Natural killer cell (primary cell): ENCODE measurements at regions not wholly inside any gene's neighbourhood (a gene's known extent, or its start where the extent isn't known, plus 50 kb on each side); places are given as distances from the start of the nearest gene placed in this dataset.
"Not testable (repeated sequence)": the region's sequence is repeated elsewhere in the genome, so short reads cannot be mapped to it uniquely, and the experiment has no call there.

ENCODE experiments used
- ATAC-seq, 3 donors: fragments of 150-1000 bp in 2 of 3; fragments of 200-7000 bp in 1 of 3; cut with Tn5 transposase; 1 replicate in 1 of 3; 2 replicates in 2 of 3; pipeline ENCODE4 v1.10.0; 2021; ENCODE audit warnings: mild to moderate bottlenecking in 2 of 3, moderate library complexity in 2 of 3
- DNase-seq, 2 donors: peaks; one replicate each; pipeline versions ENCODE4 v3.0.0 to v3.0.0-alpha.2; 2013 to 2021; ENCODE audit warnings: mixed read lengths in 1 of 2
- H3K27ac ChIP-seq: one replicate; pipeline ENCODE4 v1.5.1; 2013; ENCODE audit warnings: mild to moderate bottlenecking, low read length
- H3K27me3 ChIP-seq: one replicate; pipeline ENCODE4 v1.6.1; 2013; ENCODE audit warnings: low read length; ENCODE audit not compliant: control insufficient read depth, insufficient read depth
- H3K36me3 ChIP-seq: one replicate; pipeline ENCODE4 v1.6.1; 2013; ENCODE audit warnings: low read length; ENCODE audit not compliant: control insufficient read depth, insufficient read depth
- H3K4me1 ChIP-seq: one replicate; pipeline ENCODE4 v1.6.1; 2013; ENCODE audit warnings: low read length; ENCODE audit not compliant: control insufficient read depth, insufficient read depth
- H3K4me3 ChIP-seq: one replicate; pipeline ENCODE4 v1.5.1; 2013; ENCODE audit warnings: low read length
- H3K9me3 ChIP-seq: one replicate; pipeline ENCODE4 v1.6.1; 2013; ENCODE audit warnings: low read length; ENCODE audit not compliant: control insufficient read depth, insufficient read depth
- H3K27ac Mint-ChIP-seq, 2 donors: one replicate each; pipeline ENCODE4 v1.8.0; 2022; ENCODE audit warnings: mild to moderate bottlenecking in 2 of 2, mixed read lengths in 2 of 2, moderate library complexity in 1 of 2
- H3K27me3 Mint-ChIP-seq, 2 donors: one replicate each; pipeline ENCODE4 v1.8.0; 2022; ENCODE audit warnings: low read depth in 2 of 2, mixed read lengths in 2 of 2
- H3K36me3 Mint-ChIP-seq: one replicate; pipeline ENCODE4 v1.8.0; 2022; ENCODE audit warnings: mixed read lengths
- H3K4me1 Mint-ChIP-seq, 2 donors: one replicate each; pipeline ENCODE4 v1.8.0; 2022; ENCODE audit warnings: mixed read lengths in 2 of 2
- H3K4me3 Mint-ChIP-seq: one replicate; pipeline ENCODE4 v1.8.0; 2022; ENCODE audit warnings: mild to moderate bottlenecking, moderate library complexity, mixed read lengths
- H3K9me3 Mint-ChIP-seq, 2 donors: one replicate each; pipeline ENCODE4 v1.8.0; 2022; ENCODE audit warnings: mixed read lengths in 2 of 2
- CTCF ChIP-seq: fragments of 200-600 bp; IDR thresholded peaks from one replicate; pipeline ENCODE4 v1.8.0; 2022; ENCODE audit warnings: antibody characterized with exemption
- WGBS: methylation state at CpG from one replicate; pipeline ENCODE4 v1.1.7; 2013; ENCODE audit warnings: missing lambda C conversion rate; ENCODE audit not compliant: insufficient coverage; 5-methylcytosine and 5-hydroxymethylcytosine counted together
- intact Hi-C: fragments of 100-400 bp; cut with micrococcal nuclease; formaldehyde crosslinking; loops from one replicate; pipeline ENCODE4 v1.14.2; 2022

- Histone ChIP-seq H3K27me3 (no peaks in the 10 kb centered on the region), H3K36me3 (no peaks in the 10 kb centered on the region), H3K4me3 (no peak overlapping the region), H3K9me3 (peaks cover 2% of the 10 kb centered on the region), H3K4me1 (no peaks in the 10 kb centered on the region), H3K27ac (no peak overlapping the region)
- DNase-seq (no peak), ATAC-seq (no peak)
- Mint-ChIP-seq H3K9me3 (peaks cover 15 to 28% of the 10 kb centered on the region in 2 donors), H3K4me1 (no peaks in the 10 kb centered on the region), H3K36me3 (peaks cover 20% of the 10 kb centered on the region), H3K4me3 (no peak overlapping the region), H3K27ac (no peak overlapping the region), H3K27me3 (no peaks in the 10 kb centered on the region)
- WGBS, result 44% methylated on average over 1 of the region's 3 CpGs
- TF ChIP-seq CTCF, result no peak
- intact Hi-C loops, result no loop called here
These were observed 1106.1 kb upstream of the GOT2 start for GRCh38 chr16:59840169-59840568.

DNA sequence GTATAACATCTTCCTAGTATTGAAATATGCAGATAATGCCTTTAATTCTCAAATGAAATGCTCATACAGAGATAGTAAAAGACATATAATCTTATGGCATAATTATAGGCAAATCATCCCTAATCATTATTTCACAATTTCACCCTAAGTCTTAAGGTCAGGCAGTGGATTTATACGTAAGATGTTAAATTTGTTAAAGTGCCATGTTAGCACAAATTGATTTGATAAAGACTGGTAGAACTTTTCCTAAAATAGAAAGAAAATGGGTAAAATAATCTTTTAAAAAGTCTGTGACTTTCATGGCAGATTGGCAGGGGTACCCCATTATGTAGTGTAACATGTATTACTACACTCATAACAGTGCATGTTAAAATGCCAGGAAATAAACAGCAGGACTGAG is 1092.7 kb upstream of the GOT2 start:
- DNase-seq (no peak), ATAC-seq (no peak)
- intact Hi-C loops, result no loop called here
- TF ChIP-seq CTCF, result no peak
- Histone ChIP-seq H3K36me3 (no peaks in the 10 kb centered on the region), H3K9me3 (no peaks in the 10 kb centered on the region), H3K27me3 (no peaks in the 10 kb centered on the region), H3K27ac (no peak overlapping the region), H3K4me1 (no peaks in the 10 kb centered on the region), H3K4me3 (no peak overlapping the region)
- H3K27me3 Mint-ChIP-seq, result no peaks in the 10 kb centered on the region
- H3K4me1 Mint-ChIP-seq, result no peaks in the 10 kb centered on the region
- H3K9me3 Mint-ChIP-seq, result peaks cover 7 to 13% of the 10 kb centered on the region in 2 donors
- H3K27ac Mint-ChIP-seq, result no peak overlapping the region
- H3K36me3 Mint-ChIP-seq, result no peaks in the 10 kb centered on the region
- no peak overlapping the region for H3K4me3 Mint-ChIP-seq
- 100% methylated on average over 1 of the region's 1 CpG for WGBS

GRCh38 chr16:59809488-59809887 is 1075.4 kb upstream of the GOT2 start:
- H3K9me3 ChIP-seq, result peaks cover 10% of the 10 kb centered on the region
- H3K9me3 Mint-ChIP-seq, result peaks cover 21 to 27% of the 10 kb centered on the region in 2 donors
- H3K36me3 ChIP-seq, ATAC-seq, H3K4me3 Mint-ChIP-seq, H3K4me1 Mint-ChIP-seq, H3K27me3 ChIP-seq, H3K27ac ChIP-seq, DNase-seq, H3K27ac Mint-ChIP-seq, intact Hi-C loops, H3K4me3 ChIP-seq, H3K27me3 Mint-ChIP-seq, H3K4me1 ChIP-seq: not testable (repeated sequence)
- peaks cover 13% of the 10 kb centered on the region for H3K36me3 Mint-ChIP-seq
- 91% methylated on average over 11 of the region's 11 CpGs for WGBS

DNA sequence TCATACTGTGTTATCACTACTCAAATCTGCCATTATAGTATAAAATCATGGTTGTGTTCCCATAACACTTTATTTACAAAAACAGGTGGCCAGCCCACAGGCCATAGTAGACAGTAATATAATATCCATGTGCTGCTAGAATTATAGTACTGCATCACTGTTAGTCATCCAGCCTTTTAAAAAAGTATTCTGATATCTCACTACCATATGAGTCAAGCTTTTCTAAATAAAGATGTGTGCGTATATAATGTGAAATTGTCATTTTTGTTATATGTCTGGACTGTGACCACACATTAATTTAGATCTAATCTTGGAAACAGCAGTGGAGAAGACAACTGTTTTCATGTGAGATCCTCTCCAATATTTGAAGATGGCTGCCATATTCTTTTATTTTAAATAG is 1049.1 kb upstream of the GOT2 start:
- Mint-ChIP-seq H3K4me3 (no peak overlapping the region), H3K9me3 (peaks cover 14 to 32% of the 10 kb centered on the region in 2 donors), H3K4me1 (no peaks in the 10 kb centered on the region), H3K36me3 (peaks cover 20% of the 10 kb centered on the region), H3K27ac (no peak overlapping the region), H3K27me3 (no peaks in the 10 kb centered on the region)
- Histone ChIP-seq H3K4me1 (no peaks in the 10 kb centered on the region), H3K27me3 (no peaks in the 10 kb centered on the region), H3K4me3 (no peak overlapping the region), H3K36me3 (no peaks in the 10 kb centered on the region), H3K27ac (no peak overlapping the region), H3K9me3 (peaks cover 3% of the 10 kb centered on the region)
- no peak for TF ChIP-seq CTCF
- ATAC-seq (no peak), DNase-seq (no peak)
- intact Hi-C loops, result no loop called here
- WGBS, result no CpG with 5 or more reads among the region's 1 CpG
